Esophagus squamous epithelium (tissue), 5 donors: ENCODE measurements at regions not wholly inside any gene's neighbourhood (a gene's known extent, or its start where the extent isn't known, plus 50 kb on each side); places are given as distances from the start of the nearest gene placed in this dataset.

Source experiments
- DNase-seq: peaks from one replicate; lab custom pipeline; 2025; lab: John Stamatoyannopoulos, UW
- H3K27ac ChIP-seq, 4 donors: fragments of 200-600 bp; sonication (generic); one replicate each; pipeline ENCODE4 v1.5.1; 2016 to 2019; ENCODE audit warnings: mild to moderate bottlenecking in 1 of 4
- H3K27me3 ChIP-seq, 4 donors: fragments of 200-600 bp; sonication (generic); 1 replicate in 3 of 4; 2 replicates in 1 of 4; pipeline versions ENCODE4 v1.5.1 to v1.6.0; 2017 to 2021; ENCODE audit warnings: antibody characterized with exemption in 1 of 4
- H3K36me3 ChIP-seq, 3 donors: fragments of 200-600 bp; sonication (generic); one replicate each; pipeline ENCODE4 v1.5.1; 2016 to 2019
- H3K4me1 ChIP-seq, 3 donors: fragments of 200-600 bp; sonication (generic); one replicate each; pipeline ENCODE4 v1.5.1; 2017 to 2019
- H3K4me3 ChIP-seq, 4 donors: fragments of 200-600 bp; sonication (generic); 1 replicate in 3 of 4; 2 replicates in 1 of 4; pipeline ENCODE4 v1.5.1; 2016 to 2019; ENCODE audit warnings: mild to moderate bottlenecking in 2 of 4, moderate library complexity in 1 of 4
- H3K9me3 ChIP-seq, 3 donors: fragments of 200-600 bp; sonication (generic); one replicate each; pipeline ENCODE4 v1.5.1; 2016 to 2019
- POLR2A ChIP-seq, 4 donors: fragments of 450-650 bp; IDR thresholded peaks; one replicate each; pipeline ENCODE4 v1.6.1; 2017; ENCODE audit warnings: antibody characterized with exemption in 4 of 4, mild to moderate bottlenecking in 4 of 4, moderate library complexity in 3 of 4
- WGBS, 2 donors: methylation state at CpG; one replicate each; pipeline ENCODE4 v1.1.5; 2018; 5-methylcytosine and 5-hydroxymethylcytosine counted together
- intact Hi-C: fragments of 100-400 bp; cut with DNase I; formaldehyde crosslinking; loops from one replicate; pipeline ENCODE4 v1.15.0; 2022
- TF ChIP-seq, protein P1 (sequence below), 6 experiments: fragments of 450-650 bp in 4 of 6; fragments of 200-600 bp in 2 of 6; sonication (generic) in 2 of 6; IDR thresholded peaks; one replicate each; pipeline ENCODE4 v1.5.1; 2016 to 2019; ENCODE audit warnings: antibody characterized with exemption in 6 of 6, mild to moderate bottlenecking in 4 of 6, moderate library complexity in 4 of 6
- donor health status: DM: yes; HTN: yes; CAD: no.

DNA sequence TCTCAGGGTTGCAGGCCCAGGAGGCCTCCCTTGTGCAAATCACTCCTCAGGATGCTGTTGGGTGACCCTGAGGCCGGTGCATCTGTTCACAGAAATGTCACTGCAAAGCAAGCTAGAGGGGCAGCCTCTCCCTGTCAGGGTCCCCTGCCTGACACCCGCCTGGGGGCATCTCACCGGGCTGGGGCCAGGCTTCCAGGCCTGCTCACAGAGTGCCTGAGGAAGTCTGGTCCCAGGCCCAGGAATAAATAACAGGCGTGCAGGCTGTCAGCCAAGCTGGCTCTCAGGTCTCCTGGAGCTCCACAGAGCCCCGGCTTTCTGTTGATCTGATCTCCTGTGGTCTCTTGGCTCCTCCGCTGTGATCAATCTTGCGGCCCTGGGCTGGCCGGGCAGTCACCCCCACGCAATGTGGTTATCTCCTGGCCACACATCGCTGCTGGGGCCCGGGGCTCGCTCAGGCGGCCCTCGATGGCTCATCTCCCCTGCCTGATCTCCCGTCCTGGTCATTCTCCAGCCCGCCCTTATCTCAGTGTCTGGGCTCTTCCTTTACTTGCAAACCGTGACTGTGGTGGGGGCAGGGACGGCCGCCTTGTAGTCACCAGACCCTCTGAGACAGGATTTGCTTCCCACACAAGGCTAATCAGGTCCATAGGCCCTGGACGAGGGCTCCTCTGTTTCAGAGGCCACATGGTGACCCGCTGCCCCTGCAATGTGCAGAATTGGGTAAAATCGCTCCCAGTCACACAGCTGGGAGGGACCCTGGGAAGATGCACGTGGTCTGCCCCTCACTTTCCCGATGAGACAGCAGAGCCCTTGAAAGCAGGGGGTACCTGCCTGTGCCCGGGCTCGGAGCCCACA is 231.2 kb upstream of the GSE1 start:
- TF ChIP-seq POLR2A (IDR thresholded peaks at IDR 0.05), result no peak
- TF ChIP-seq, protein P1, sequence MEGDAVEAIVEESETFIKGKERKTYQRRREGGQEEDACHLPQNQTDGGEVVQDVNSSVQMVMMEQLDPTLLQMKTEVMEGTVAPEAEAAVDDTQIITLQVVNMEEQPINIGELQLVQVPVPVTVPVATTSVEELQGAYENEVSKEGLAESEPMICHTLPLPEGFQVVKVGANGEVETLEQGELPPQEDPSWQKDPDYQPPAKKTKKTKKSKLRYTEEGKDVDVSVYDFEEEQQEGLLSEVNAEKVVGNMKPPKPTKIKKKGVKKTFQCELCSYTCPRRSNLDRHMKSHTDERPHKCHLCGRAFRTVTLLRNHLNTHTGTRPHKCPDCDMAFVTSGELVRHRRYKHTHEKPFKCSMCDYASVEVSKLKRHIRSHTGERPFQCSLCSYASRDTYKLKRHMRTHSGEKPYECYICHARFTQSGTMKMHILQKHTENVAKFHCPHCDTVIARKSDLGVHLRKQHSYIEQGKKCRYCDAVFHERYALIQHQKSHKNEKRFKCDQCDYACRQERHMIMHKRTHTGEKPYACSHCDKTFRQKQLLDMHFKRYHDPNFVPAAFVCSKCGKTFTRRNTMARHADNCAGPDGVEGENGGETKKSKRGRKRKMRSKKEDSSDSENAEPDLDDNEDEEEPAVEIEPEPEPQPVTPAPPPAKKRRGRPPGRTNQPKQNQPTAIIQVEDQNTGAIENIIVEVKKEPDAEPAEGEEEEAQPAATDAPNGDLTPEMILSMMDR (IDR thresholded peaks at IDR 0.05), result no peak
- DNase-seq, result no peak
- Histone ChIP-seq H3K4me3 (no peak overlapping the region), H3K4me1 (peaks cover 18 to 86% (median 32%) of the 10 kb centered on the region in 3 donors), H3K9me3 (no peaks in the 10 kb centered on the region), H3K27me3 (peaks cover 0 to 6% (median 0%) of the 10 kb centered on the region in 4 donors), H3K36me3 (no peaks in the 10 kb centered on the region), H3K27ac (no peak overlapping the region)
- WGBS, 2 donors, result 52 to 58% methylated on average over 5 to 20 of the region's 26 CpGs
- intact Hi-C loops, result no loop called here

DNA sequence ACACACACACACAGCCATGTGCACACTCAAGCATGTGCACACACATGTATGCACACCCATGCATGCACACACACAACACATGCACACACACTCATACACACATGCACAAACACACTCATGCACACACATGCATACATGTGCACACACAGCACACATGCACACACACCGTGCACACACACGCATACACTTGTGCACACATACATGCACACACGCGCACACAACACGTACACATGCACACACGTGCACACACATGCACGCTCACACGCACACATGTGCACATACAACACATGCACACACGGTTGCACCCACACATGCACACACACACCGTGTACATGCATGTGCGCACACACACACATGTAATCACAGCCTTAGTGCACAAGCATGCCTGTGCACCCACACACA is 230.4 kb upstream of the GSE1 start:
- TF ChIP-seq, protein P1 (IDR thresholded peaks at IDR 0.05), result no peak
- TF ChIP-seq POLR2A (IDR thresholded peaks at IDR 0.05), result no peak
- H3K36me3 ChIP-seq, result no peaks in the 10 kb centered on the region
- H3K4me3 ChIP-seq, result no peak overlapping the region
- H3K27ac ChIP-seq, result no peak overlapping the region
- 89 to 96% methylated on average over 11 of the region's 11 CpGs for WGBS, 2 donors
- H3K4me1 ChIP-seq, result peaks cover 16 to 78% (median 30%) of the 10 kb centered on the region in 3 donors
- peaks cover 0 to 9% (median 0%) of the 10 kb centered on the region in 4 donors for H3K27me3 ChIP-seq
- H3K9me3 ChIP-seq, result no peaks in the 10 kb centered on the region
- intact Hi-C loops, result no loop called here
- no peak for DNase-seq

DNA sequence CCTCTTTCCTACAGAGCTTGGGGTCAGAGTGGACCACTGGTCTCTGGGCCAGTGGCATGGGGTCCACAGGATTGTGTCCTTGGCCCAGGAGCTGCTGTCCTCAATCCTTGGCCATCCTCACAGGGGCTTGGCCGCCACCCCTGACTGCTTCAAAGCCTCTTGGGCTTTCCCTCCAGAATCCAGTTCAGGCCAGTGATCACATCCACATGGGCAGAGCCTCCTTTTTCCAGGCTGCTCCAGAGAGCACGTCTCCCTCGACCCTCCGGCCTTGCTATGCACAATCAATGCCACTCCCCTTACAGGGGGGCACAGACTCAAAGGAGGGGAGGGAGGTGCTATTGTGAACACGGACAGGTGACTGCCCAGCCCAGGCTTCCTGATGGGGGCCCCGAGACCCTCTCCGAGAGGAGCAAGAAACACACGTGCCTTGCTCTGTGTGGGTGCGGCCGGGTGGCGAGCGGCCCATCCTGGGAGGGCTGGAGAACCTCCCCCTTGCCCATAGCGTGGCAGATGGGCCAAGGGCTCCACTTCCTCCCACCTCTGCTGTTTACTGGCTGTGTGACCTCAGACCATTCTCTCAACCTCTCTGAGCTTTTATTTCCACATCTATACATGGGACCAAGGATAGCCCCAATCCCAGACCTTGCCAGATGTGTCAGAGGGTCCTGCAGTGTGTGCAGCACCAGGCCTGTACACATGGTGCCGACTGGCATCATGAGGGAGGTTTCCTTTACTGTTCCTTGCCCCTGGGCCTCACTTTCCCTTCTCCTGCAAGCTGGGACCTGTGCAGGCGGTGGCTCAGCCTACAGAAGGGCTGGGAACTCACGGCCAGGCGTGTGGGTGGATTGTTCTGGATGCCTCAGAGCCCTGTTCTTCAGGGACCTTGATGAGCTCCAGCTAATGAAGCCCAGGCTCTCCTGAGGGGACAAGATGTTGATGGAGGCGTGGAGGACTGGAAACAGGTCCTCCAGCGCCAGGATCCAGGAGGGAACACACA is 229.0 kb upstream of the GSE1 start:
- Histone ChIP-seq H3K27me3 (peaks cover 0 to 6% (median 0%) of the 10 kb centered on the region in 4 donors), H3K9me3 (no peaks in the 10 kb centered on the region), H3K27ac (peak overlapping the region; percentile 74 to 86 (median 76)), H3K4me3 (no peak overlapping the region), H3K4me1 (peaks cover 16 to 64% (median 30%) of the 10 kb centered on the region in 3 donors), H3K36me3 (no peaks in the 10 kb centered on the region)
- WGBS, 2 donors, result 18 to 41% methylated on average over 5 to 13 of the region's 19 CpGs
- no peak for DNase-seq
- intact Hi-C loops, result no loop called here
- no peak for TF ChIP-seq POLR2A (IDR thresholded peaks at IDR 0.05)
- TF ChIP-seq, protein P1 (IDR thresholded peaks at IDR 0.05), result no peak

DNA sequence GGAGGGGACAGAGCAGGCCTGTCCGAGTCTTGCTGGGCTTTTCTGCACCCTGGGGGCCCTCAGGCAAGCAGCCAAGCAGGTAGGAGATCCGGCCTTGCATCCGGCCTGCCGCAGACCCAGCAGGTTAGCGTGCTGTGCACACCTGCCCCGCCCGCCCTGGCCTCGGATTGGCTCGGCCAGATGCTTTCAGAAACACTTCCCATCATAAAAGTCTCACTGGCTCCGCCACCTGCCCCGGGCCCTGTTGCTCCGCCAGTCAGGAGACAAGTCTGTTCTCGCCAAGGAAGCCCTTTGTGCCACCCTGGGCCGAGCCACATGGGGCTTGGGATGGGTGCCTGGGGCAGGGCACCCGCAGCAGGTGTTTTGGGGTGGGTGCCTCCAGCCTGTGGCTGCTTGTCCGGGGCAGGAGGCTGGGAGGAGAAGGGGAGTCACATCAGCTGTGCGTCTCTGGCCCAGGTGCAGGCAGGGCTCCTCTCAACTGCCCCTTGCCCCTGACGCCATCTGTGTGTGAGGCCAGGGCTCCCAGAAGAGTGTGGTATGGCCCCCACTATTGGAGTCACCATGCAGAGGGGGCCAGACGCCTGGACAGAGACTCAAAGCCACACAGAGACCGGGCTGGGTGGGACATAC is 228.2 kb upstream of the GSE1 start:
- peak overlapping the region; percentile 74 to 86 (median 76) for H3K27ac ChIP-seq
- DNase-seq, result no peak
- peaks cover 0 to 6% (median 0%) of the 10 kb centered on the region in 4 donors for H3K27me3 ChIP-seq
- no peaks in the 10 kb centered on the region for H3K36me3 ChIP-seq
- no peak for TF ChIP-seq POLR2A (IDR thresholded peaks at IDR 0.05)
- TF ChIP-seq, protein P1 (IDR thresholded peaks at IDR 0.05), result no peak
- no peak overlapping the region for H3K4me3 ChIP-seq
- peaks cover 16 to 62% (median 33%) of the 10 kb centered on the region in 3 donors for H3K4me1 ChIP-seq
- no peaks in the 10 kb centered on the region for H3K9me3 ChIP-seq
- WGBS, 2 donors, result 49 to 69% methylated on average over 6 to 10 of the region's 20 CpGs
- intact Hi-C loops, result no loop called here
